Fibroblast of pulmonary artery (primary cell): ENCODE measurements at regions not wholly inside any gene's neighbourhood (a gene's known extent, or its start where the extent isn't known, plus 50 kb on each side); places are given as distances from the start of the nearest gene placed in this dataset.

Experiments
- DNase-seq: peaks from one replicate; pipeline ENCODE4 v3.0.0-alpha.2; 2010; ENCODE audit warnings: low read depth
- H3K4me3 ChIP-seq: replicated peaks from 2 replicates; pipeline ENCODE4 v1.5.1; 2011; ENCODE audit warnings: low read depth, mild to moderate bottlenecking, control low read depth, low read length, moderate library complexity
- CTCF ChIP-seq: IDR thresholded peaks from 2 replicates; pipeline ENCODE4 v1.5.1; 2011; ENCODE audit warnings: mild to moderate bottlenecking, control low read depth, low read length, inconsistent platforms; ENCODE audit errors: missing control alignments

GRCh38 chr3:153706706-153707105, 414.5 kb upstream of the ARHGEF26 start:
- H3K4me3 ChIP-seq: no peak overlapping the region
- DNase-seq: no peak
- TF ChIP-seq CTCF: no peak

- DNase-seq: no peak
- H3K4me3 ChIP-seq: no peak overlapping the region
- no peak for TF ChIP-seq CTCF
Measured at GRCh38 chr3:153714016-153714415, 407.2 kb upstream of the ARHGEF26 start.

GRCh38 chr3:153714588-153715290, 406.5 kb upstream of the ARHGEF26 start:
- H3K4me3 ChIP-seq: no peak overlapping the region
- DNase-seq: no peak
- no peak for TF ChIP-seq CTCF

GRCh38 chr3:153722157-153722556, 399.0 kb upstream of the ARHGEF26 start:
- no peak for TF ChIP-seq CTCF

GRCh38 chr3:153731071-153731470, 390.1 kb upstream of the ARHGEF26 start:
- no peak for DNase-seq
- H3K4me3 ChIP-seq: no peak overlapping the region
- TF ChIP-seq CTCF: no peak

More at GRCh38 chr3:153722157-153722556, 399.0 kb upstream of the ARHGEF26 start:
- no peak for DNase-seq
- no peak overlapping the region for H3K4me3 ChIP-seq

- DNase-seq: peak; percentile 29
- H3K4me3 ChIP-seq: no peak overlapping the region
- no peak for TF ChIP-seq CTCF
Measured at GRCh38 chr3:153734777-153735551, 386.2 kb upstream of the ARHGEF26 start.

GRCh38 chr3:153740109-153740508, 381.1 kb upstream of the ARHGEF26 start:
- no peak for TF ChIP-seq CTCF
- H3K4me3 ChIP-seq: no peak overlapping the region
- no peak for DNase-seq
